ENCODE measurements at regions not wholly inside any gene's neighbourhood (a gene's known extent, or its start where the extent isn't known, plus 50 kb on each side); places are given as distances from the start of the nearest gene placed in this dataset.
"Not testable (repeated sequence)": the region's sequence is repeated elsewhere in the genome, so short reads cannot be mapped to it uniquely, and the experiment has no call there.

GRCh38 chr1:157460381-157460780, 91.9 kb downstream of the FCRL5 start:
- DNase-seq: no peak

- no peak for DNase-seq
Measured at GRCh38 chr1:157457279-157457678, 95.0 kb downstream of the FCRL5 start.

- no peak for DNase-seq
Measured at GRCh38 chr1:157455318-157455717, 97.0 kb downstream of the FCRL5 start.

- no peak for DNase-seq
Measured at GRCh38 chr1:157450106-157450505, 102.2 kb downstream of the FCRL5 start.

GRCh38 chr1:157448636-157449035, 103.7 kb downstream of the FCRL5 start:
- no peak for DNase-seq

- not testable (repeated sequence) for DNase-seq
Measured at GRCh38 chr1:157446356-157446755, 106.0 kb downstream of the FCRL5 start.

- DNase-seq: not testable (repeated sequence)
Measured at GRCh38 chr1:157445616-157446140, 106.6 kb downstream of the FCRL5 start.

- DNase-seq: no peak
Measured at GRCh38 chr1:157442065-157442464, 110.2 kb downstream of the FCRL5 start.

GRCh38 chr1:157439302-157439954, 112.9 kb downstream of the FCRL5 start:
- no peak for DNase-seq

- no peak for DNase-seq
Measured at GRCh38 chr1:157438613-157439012, 113.7 kb downstream of the FCRL5 start.

GRCh38 chr1:157438146-157438545, 114.2 kb downstream of the FCRL5 start:
- no peak for DNase-seq

- no peak for DNase-seq
Measured at GRCh38 chr1:157437296-157437695, 115.0 kb downstream of the FCRL5 start.

- DNase-seq: no peak
Measured at GRCh38 chr1:157431751-157432150, 120.6 kb downstream of the FCRL5 start.

- DNase-seq: no peak
Measured at GRCh38 chr1:157429601-157430240, 122.6 kb downstream of the FCRL5 start.

- not testable (repeated sequence) for DNase-seq
Measured at GRCh38 chr1:157423764-157424163, 128.6 kb downstream of the FCRL5 start.

- DNase-seq: no peak
Measured at GRCh38 chr1:157419845-157420542, 132.3 kb downstream of the FCRL5 start.

- no peak for DNase-seq
Measured at GRCh38 chr1:157418659-157419058, 133.7 kb downstream of the FCRL5 start.

GRCh38 chr1:157418231-157418630, 134.1 kb downstream of the FCRL5 start:
- DNase-seq: no peak

- DNase-seq: no peak
Measured at GRCh38 chr1:157415661-157416060, 136.7 kb downstream of the FCRL5 start.

- DNase-seq: no peak
Measured at GRCh38 chr1:157412308-157412707, 140.0 kb downstream of the FCRL5 start.

- no peak for DNase-seq
Measured at GRCh38 chr1:157411769-157412168, 140.5 kb downstream of the FCRL5 start.

GRCh38 chr1:157411064-157411463, 141.3 kb downstream of the FCRL5 start:
- DNase-seq: no peak

- DNase-seq: no peak
Measured at GRCh38 chr1:157410457-157410856, 141.9 kb downstream of the FCRL5 start.

- no peak for DNase-seq
Measured at GRCh38 chr1:157409927-157410326, 142.4 kb downstream of the FCRL5 start.
